Stimulated activated CD4-positive, alpha-beta T cell treated with anti-CD3 and anti-CD28 coated beads, Interleukin-1b, Interleukin-23, amount 100 ng/mL, for 48 hours (primary cell): ENCODE measurements at regions not wholly inside any gene's neighbourhood (a gene's known extent, or its start where the extent isn't known, plus 50 kb on each side); places are given as distances from the start of the nearest gene placed in this dataset.
"Not testable (repeated sequence)": the region's sequence is repeated elsewhere in the genome, so short reads cannot be mapped to it uniquely, and the experiment has no call there.

Experiments
- DNase-seq: peaks from one replicate; pipeline ENCODE4 v3.0.0-alpha.2; 2020

GRCh38 chr10:109727436-109727835 is 195.9 kb downstream of the XPNPEP1 start:
- DNase-seq: no peak

DNA sequence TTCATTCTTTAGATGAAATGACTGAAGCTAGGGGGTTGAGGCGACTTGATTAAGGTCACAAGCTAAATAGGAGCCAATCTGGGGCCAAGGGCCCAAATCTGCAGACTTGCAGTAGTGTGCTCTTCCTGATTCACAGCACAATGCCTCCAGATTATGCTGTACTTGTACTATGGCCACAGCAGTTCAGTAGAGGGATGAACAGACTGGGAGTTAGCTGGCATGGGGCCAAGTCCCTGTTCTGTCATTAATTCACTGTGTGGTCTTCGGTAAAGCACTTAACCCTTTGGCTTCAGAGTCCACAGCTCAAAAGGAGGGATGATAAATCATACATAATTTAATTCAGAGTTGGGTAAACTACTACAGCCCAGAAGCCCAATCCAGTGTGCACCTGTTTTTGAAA is 196.8 kb downstream of the XPNPEP1 start:
- no peak for DNase-seq

- DNase-seq: no peak
Observed at GRCh38 chr10:109723305-109723704, 200.0 kb downstream of the XPNPEP1 start.

DNA sequence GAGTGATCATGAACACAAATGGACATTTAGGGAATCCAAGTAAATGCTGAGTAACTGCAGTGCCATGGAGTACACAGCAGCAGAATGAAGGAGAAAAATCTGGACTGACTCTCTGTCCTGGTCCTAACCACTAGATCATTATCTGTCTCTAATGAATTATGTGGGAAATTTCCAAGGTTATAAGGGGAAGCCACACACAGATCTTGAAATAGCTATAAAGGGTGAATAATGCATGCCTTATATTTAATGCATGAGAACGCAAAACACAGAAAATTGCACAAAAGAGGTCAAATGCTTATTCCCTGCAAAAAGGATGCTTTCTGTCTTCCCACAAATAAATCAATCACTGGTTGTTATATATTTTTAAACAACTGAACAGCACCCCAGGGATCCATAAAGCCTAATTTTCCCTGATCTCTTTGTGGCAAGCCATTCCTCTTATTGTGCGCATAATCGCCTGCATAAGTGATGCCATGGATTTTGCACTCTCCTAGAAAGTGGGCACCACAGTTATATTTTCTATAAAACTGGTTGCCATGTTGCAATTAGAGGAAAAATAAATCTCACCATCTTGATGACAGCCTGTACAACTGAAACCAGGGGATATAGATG is 201.8 kb downstream of the XPNPEP1 start:
- DNase-seq: no peak

DNA sequence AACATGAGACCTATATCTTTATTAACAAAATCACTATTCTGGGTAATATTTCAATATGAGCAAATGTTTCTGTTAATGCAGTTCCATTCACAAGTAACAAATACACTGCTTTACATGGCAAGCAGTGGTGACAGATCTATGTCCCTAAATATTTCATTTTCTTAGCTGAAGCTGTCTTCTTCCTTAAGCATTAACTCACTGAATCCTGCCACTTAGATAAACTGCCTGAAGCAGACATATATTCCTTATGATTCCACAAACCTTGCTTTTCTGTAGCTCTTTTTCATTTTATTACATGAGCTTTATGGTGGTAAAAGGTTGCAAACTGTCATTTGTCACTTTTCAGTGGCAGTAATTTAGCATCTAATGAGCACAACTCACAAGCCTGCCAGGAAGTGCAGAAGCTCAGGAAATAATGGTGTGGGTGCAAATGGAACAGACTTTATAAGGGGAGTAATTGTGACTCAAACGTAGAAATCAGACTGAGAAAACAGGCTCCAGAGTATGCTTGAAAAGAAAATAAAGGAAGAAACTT is 217.2 kb downstream of the XPNPEP1 start:
- no peak for DNase-seq

- no peak for DNase-seq
Observed at GRCh38 chr10:109701633-109702215, 221.6 kb downstream of the XPNPEP1 start.

DNA sequence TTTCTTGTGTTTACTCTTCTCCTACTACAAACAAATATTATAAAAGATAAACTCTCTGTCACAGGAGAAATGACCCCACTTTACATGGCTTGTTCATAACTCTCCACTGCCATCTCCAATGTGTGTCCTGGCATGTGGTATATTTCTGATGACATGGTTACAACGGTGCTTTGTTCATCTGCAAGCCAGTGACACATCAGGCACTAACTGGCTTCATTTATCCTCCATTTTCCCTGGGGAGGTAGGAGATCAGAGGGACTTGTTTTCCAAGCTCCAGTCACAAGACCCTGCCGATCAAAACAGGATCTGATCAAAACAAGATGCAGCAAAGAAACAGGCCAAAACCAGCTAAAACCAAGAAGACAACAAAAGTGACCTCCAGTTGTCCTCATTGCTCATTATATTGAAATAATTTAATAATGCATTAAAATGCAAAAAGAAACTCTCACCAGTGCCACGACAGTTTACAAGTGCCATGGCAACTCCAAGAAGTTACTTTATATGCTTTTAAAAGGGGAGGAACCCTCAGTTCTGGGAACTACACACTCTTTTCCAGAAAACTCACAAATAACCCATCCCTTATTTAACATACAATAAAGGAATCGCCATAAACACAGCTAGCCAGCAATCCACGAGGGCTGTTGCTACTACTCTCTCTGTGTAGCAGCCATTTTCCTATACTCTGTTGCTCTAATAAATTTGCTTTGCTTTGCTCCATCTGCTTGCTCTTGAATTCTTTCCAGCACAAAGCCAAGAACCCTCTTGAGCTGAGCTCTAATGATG is 224.2 kb downstream of the XPNPEP1 start:
- no peak for DNase-seq

GRCh38 chr10:109698086-109698485 is 225.2 kb downstream of the XPNPEP1 start:
- DNase-seq: no peak

- DNase-seq: no peak
Observed at GRCh38 chr10:109696981-109697775, 226.1 kb downstream of the XPNPEP1 start.

- DNase-seq: no peak
Observed at GRCh38 chr10:109696462-109696861, 226.8 kb downstream of the XPNPEP1 start.

- no peak for DNase-seq
Observed at GRCh38 chr10:109695988-109696387, 227.3 kb downstream of the XPNPEP1 start.

- no peak for DNase-seq
Observed at GRCh38 chr10:109689785-109690184, 233.5 kb downstream of the XPNPEP1 start.

- DNase-seq: no peak
Observed at GRCh38 chr10:109679478-109679877, 243.8 kb downstream of the XPNPEP1 start.

- no peak for DNase-seq
Observed at GRCh38 chr10:109678857-109679256, 244.5 kb downstream of the XPNPEP1 start.

- DNase-seq: no peak
Observed at GRCh38 chr10:109676703-109677102, 246.6 kb downstream of the XPNPEP1 start.

GRCh38 chr10:109668703-109669102 is 254.6 kb downstream of the XPNPEP1 start:
- no peak for DNase-seq

- DNase-seq: no peak
Observed at GRCh38 chr10:109668154-109668665, 255.1 kb downstream of the XPNPEP1 start.

GRCh38 chr10:109665321-109665720 is 258.0 kb downstream of the XPNPEP1 start:
- no peak for DNase-seq

- DNase-seq: no peak
Observed at GRCh38 chr10:109664554-109664953, 258.8 kb downstream of the XPNPEP1 start.

GRCh38 chr10:109663122-109663521 is 260.2 kb downstream of the XPNPEP1 start:
- no peak for DNase-seq

DNA sequence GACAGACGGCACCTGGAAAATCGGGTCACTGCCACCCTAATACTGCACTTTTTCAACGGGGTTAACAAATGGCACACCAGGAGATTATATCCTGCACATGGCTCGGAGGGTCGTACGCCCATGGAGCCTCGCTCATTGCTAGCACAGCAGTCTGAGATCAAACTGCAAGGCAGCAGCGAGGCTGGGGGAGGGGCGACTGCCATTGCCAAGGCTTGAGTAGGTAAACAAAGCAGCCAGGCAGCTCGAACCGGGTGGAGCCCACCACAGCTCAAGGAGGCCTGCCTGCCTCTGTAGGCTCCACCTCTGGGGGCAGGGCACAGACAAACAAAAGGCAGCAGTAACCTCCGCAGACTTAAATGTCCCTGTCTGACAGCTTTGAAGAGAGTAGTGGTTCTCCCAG is 270.7 kb downstream of the XPNPEP1 start:
- DNase-seq: not testable (repeated sequence)

GRCh38 chr10:109650228-109650627 is 273.1 kb downstream of the XPNPEP1 start:
- DNase-seq: no peak

DNA sequence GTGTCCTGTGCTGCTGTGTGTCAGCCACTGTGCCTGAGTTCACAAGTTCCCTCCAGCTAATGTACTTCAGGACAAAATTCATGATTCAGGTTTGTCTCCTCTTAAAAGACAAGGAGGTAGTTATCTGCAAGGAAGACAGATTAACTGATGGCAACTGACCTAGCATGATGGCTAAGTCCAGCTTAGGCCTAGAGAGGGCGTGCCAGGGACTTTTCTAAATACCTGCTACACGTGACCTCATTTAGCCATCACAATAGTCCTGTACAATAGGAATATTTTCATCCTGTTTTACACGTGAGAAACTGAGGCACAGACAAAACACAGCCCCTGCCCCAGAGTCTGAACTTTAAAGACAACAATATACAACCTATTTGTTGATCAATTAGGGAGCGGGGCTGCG is 275.7 kb downstream of the XPNPEP1 start:
- DNase-seq: no peak
